AG20443 (cell line): ENCODE measurements at regions not wholly inside any gene's neighbourhood (a gene's known extent, or its start where the extent isn't known, plus 50 kb on each side); places are given as distances from the start of the nearest gene placed in this dataset.
"Not testable (repeated sequence)": the region's sequence is repeated elsewhere in the genome, so short reads cannot be mapped to it uniquely, and the experiment has no call there.

Experiments
- DNase-seq: peaks from one replicate; pipeline ENCODE4 v3.0.0; 2012; ENCODE audit warnings: low spot score, mixed read lengths

DNA sequence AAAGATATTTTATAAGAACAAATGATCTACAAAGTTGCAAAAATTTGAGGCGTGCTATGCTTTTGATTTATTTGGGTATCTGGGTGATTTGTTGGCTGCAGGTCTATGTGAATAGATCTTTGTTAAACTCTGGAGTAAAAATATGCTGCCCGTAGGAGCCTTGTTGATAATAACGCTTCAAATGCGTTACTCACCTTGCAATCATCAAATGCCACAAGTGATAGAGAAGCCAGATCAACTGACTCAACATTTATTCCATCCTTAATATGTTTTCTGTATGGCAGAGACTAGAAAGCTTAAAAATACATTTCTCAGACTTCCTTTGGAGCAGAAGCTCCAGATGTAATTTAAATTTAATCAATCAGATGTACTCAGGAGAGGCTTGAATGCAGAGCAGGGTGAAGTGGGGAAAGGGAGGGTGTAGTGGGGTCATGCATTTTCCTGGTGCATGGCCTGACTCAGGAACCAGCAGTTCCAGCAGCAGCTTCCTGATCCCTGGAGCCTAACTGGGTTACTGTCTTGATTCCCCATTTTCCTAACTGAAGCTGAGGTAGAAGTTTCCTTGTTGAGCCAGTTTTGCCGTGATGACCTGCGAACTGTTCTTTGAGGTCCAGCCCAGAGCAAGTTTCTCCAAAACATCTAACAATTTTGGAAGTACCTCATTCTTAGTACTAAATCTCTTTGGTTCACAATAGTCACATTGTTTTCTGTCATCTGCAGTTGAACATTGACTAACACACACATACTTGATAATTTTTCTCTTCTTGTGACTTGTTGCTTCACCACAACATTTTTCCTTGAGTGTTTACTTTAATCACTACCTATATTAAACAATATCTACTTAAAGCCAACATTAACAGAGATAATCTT is 284.7 kb upstream of the CWC22 start:
- peak; percentile 9 for DNase-seq

DNA sequence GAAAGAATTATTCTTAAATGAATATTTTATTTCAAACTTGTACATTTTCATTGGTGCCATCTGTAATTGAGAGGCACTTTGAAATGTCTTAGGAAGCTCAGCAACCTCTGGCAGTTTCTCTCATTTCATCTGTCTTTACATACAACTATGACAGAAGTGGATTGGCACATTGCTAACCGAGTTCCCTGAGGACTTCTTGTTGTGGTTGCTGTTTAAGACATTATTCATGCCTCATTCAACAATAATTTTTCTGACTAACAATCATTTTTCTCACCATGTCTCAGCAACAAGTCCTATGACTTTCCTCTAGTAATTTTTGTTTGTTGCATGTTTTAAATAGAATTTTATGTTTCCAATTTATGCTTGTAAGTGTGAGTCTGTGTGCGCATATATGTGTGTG is 284.0 kb upstream of the CWC22 start:
- DNase-seq: peak; percentile 16

DNA sequence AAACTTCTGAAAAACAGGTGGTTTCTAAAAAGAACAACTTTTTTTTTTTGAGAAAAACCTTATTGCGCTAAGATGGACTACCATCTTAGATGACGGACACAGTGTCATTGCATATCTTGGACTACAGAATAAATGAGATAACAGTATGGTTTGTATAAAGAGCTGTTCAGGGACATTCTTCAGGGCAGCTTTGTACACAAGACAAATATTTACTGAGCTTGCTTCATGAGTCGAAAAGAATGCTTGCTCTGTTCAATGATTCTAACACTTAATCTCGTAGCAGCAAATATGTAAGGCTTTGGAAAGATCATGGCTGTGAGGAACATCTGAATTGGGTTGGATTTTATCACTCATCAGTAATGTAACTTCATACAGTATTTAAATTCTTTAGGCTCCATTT is 282.5 kb upstream of the CWC22 start:
- DNase-seq: no peak

DNA sequence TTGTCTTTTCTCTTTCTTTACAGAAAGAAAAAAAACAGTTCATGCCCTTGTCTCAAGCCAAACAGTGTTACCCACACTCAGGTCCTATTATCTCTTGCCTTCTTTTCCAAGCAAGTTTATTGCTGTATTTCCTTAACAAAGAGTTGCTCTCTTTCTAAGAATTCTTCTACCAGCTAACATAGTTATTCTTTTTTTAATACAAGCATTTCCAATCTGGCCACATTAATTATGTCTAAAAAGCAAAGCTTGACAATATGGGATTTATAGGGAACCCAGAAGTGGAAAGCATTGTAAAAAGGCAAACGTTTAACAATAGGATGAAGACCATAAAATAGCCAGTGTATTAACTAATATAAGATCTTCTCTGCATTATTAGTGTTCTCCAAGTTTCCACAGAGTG is 272.5 kb upstream of the CWC22 start:
- no peak for DNase-seq

DNA sequence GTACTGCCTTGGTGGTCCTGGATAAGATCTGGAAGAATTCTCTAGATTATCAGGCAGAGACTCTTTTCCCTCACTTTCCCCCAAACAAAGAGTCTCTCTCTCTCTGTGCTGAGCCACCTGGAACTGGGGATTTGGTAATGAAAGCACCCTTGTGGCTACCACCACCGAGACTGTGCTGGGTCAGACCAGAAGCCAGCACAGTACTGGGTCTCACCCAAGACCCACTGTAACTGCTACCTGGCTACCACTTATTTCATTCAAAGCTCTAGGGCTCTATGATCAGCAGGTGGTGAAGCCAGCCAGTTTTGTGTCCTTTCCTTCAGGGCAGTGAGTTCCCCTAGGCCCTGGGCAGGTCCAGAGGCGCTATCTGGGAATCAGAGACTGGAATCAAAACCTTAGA is 269.6 kb upstream of the CWC22 start:
- DNase-seq: no peak

GRCh38 chr2:180268006-180268405 is 260.9 kb upstream of the CWC22 start:
- DNase-seq: no peak

- no peak for DNase-seq
Observed at GRCh38 chr2:180261976-180262375, 254.9 kb upstream of the CWC22 start.

GRCh38 chr2:180258579-180258978 is 251.5 kb upstream of the CWC22 start:
- no peak for DNase-seq

DNA sequence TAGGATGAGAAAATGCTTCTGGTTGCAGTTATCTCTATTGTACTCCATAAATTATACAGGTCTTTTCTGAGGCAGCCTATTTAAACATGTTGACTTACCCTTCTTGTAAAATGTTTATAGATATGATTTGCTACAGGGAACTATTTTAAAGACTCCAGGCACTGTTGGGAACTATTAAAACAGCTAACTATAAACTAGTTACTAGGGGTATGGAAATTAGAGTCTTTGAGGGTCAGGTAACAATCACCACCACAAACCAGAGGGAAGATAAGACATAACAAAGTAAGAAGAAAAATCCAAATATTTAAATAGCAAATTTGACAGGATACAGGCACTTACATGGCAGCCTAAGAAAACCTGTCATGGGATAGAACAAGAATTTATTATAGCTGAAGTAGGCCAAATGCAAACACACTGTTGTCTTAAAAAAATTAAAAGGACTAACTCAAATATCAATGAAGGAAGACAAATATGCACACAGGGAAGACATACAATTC is 251.0 kb upstream of the CWC22 start:
- DNase-seq: no peak

- no peak for DNase-seq
Observed at GRCh38 chr2:180257247-180257646, 250.2 kb upstream of the CWC22 start.

DNA sequence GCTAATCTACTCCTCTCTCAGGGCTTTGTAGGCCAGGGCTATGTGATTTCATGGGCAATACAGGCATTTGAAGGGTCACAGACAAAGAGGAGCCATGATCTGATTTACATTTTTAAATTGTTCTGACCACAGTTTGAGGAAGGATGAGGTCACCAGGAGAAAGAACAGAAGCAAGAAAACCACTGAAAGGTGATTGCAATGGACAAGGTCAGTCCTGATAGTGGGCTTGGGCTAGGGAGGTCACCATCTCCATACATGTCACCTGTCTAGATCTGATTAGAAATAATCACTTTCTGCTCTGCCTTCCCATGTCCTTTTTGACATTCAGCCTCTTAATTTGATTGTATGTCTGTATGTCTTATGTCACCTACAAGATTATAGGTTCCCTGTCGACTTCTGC is 248.9 kb upstream of the CWC22 start:
- no peak for DNase-seq

DNA sequence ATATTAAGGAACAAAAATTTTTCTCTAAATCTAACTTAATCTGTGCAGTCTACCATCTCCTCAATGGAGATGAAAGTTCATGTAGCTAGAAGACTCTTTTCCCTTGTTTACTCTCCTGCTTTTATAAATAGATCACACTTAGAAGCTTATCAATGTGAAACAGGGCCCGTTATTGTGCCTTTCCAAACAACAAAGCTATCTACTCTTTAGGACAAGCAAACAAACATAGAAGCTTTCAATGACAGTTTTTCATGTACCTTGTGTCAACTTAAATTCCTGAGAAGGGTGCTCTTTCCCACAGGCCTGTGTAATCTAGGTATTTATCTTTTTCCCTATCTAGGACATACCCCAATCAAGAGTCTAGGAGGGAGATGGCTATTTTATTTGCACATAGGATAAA is 247.8 kb upstream of the CWC22 start:
- no peak for DNase-seq

DNA sequence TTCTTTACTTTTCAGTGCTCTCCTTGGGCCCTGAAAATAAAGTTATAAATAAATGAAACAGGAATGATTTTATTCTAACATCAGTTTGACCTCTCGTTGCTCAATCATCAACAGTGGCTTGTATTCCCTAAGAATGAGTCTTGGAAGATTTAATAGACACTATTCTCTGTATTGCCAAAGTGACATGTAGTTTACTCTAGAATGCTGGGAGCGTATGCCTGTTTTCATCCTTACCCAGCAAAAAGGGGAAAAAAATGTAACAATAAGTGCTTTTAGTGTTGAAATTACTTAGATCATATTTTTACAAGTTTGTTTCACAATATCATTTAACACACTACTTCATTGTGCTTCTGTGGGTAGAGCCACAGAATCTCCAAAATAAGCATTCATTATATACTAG is 240.6 kb upstream of the CWC22 start:
- no peak for DNase-seq

- no peak for DNase-seq
Observed at GRCh38 chr2:180246268-180246667, 239.2 kb upstream of the CWC22 start.

- DNase-seq: peak; percentile 24
Observed at GRCh38 chr2:180240774-180241173, 233.7 kb upstream of the CWC22 start.

- DNase-seq: no peak
Observed at GRCh38 chr2:180238729-180239128, 231.6 kb upstream of the CWC22 start.

GRCh38 chr2:180236061-180236460 is 229.0 kb upstream of the CWC22 start:
- not testable (repeated sequence) for DNase-seq

- not testable (repeated sequence) for DNase-seq
Observed at GRCh38 chr2:180235506-180235905, 228.4 kb upstream of the CWC22 start.

- DNase-seq: not testable (repeated sequence)
Observed at GRCh38 chr2:180234991-180235390, 227.9 kb upstream of the CWC22 start.

DNA sequence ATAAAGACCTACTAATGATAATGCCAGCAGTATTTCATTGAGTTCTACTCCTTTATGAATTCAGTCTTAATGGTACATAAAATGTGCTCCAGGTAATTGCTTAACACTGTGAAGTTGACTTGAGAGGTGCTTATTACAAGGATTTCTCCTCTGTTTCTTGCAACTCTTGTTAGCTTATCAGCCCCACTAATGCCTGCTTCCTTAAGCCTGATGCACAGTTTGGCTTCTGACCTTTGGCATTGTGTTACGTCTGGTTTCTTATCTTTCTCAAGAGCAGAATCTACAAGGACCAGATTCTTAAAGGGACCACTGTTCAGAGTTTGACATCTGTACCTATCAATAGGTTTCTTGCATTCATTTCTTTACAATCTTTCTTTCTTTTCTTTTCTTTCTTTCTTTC is 223.9 kb upstream of the CWC22 start:
- DNase-seq: no peak

DNA sequence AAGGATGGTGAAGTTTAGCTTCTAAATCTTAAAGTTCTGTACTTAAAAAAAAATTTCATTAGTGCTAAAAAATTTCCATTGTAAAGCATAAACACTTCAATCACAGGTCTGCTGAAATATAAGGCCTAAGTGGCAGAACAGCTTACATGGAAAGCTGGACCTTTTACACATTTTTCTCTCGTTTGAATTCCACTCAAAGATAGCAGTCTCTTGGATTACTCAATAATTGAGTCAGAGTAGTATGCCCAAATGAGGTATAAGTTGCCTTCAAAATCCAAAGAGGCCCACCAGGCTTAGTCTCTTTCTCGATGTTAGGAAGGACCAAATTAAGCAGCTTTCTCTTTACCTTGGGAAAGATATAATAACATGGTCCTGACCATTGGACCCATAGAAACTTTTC is 220.4 kb upstream of the CWC22 start:
- DNase-seq: no peak

DNA sequence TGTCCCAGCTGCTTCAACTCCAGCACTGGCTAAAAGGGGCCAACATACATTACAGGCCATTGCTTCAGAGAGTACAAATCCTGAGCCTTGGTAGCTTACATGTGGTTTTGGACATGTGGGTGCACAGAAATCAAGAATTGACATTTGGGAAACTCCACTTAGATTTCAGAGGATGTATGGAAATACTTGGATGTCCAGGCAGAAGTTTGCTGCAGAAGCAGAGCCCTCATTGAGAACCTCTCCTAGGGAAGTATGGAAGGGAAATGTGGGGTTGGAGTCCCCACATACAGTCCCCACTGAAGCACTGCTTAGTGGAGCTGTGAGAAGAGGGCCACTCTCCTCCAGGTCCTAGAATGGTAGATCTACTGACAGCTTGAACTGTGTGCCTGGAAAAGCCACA is 218.0 kb upstream of the CWC22 start:
- no peak for DNase-seq

- DNase-seq: peak; percentile 77
Observed at GRCh38 chr2:180222644-180223043, 215.5 kb upstream of the CWC22 start.

DNA sequence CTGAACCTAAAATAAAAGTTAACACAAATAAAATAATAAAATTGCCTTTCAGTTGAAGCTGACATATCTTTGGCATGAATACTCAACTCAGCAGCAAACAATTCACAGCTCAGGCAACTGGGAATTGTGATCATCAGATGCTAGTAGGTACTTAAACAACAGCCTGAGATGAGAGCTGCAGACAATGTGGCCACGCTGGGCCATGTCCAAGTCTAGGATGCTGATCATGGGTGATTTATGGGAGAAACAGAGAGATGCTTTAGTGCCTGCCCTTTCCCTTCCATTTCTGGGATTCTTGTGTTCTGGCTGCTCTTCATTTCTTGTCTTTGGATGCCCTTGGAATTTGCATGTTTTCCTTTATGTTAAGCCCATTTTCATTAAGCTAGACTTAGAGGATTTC is 212.4 kb upstream of the CWC22 start:
- peak; percentile 23 for DNase-seq
